ENCODE measurements at regions not wholly inside any gene's neighbourhood (a gene's known extent, or its start where the extent isn't known, plus 50 kb on each side); places are given as distances from the start of the nearest gene placed in this dataset.

DNA sequence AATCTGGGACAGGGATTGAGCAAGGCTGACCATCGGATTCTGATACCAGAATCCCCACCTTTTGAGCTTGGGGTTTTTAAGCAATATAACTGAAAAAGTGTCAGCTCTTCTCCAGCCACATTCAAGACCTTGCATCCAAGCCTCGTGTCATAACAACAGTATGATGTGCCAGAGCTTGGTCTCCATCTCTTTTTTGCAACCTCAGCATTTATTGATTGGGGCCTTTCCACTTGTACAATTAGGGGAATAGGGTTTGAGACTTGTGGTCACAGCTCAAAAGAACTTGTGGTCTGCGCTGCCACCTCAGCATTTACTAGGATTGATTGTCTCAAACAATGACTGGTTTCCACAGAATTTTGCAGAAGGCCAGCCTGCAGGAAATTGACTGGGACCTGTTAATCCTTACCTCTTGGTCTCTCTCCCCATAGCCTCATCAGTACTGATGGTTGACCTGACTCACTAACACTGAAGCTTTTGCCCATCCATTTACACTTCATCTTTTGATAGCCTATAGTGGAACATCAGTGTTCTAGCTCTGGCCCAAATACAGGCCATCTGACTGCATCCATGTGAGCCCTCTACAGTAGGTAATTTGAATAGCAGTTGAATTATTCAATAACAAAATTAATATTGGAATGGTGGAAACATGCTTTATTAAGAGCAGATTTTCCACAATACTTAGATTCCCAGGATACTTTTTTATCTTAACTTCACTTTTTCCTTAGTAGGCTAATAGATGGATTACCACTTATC, 381.6 kb upstream of the PRR16 start:
- TF ChIP-seq STAG1 (CRISPR knock-in tag; IDR thresholded peaks at IDR 0.05; ENCODE audit: borderline replicate concordance) = no peak
- TF ChIP-seq SMAD1 (IDR thresholded peaks at IDR 0.05; ENCODE audit: low read depth, low read length, partially characterized antibody) = no peak
- TF ChIP-seq ZNF232 (CRISPR knock-in tag; IDR thresholded peaks at IDR 0.05) = no peak
- TF ChIP-seq GABPA (tag; conservative IDR thresholded peaks at IDR 0.05; ENCODE audit: low read depth) = no peak
- TF ChIP-seq CTCF (IDR thresholded peaks at IDR 0.05 in 2 of 3, conservative IDR thresholded peaks at IDR 0.05 in 1 of 3; ENCODE audit: insufficient read depth in 2 of 3, low read depth in 1 of 3, low read length in 3 of 3) = no peak
- no peak for TF ChIP-seq CHD1 (IDR thresholded peaks at IDR 0.05; ENCODE audit: low read length)
- no peak for TF ChIP-seq ZFP1 (CRISPR knock-in tag; IDR thresholded peaks at IDR 0.05)

All from K562 (cell line).